ENCODE measurements at regions not wholly inside any gene's neighbourhood (a gene's known extent, or its start where the extent isn't known, plus 50 kb on each side); places are given as distances from the start of the nearest gene placed in this dataset.

DNA sequence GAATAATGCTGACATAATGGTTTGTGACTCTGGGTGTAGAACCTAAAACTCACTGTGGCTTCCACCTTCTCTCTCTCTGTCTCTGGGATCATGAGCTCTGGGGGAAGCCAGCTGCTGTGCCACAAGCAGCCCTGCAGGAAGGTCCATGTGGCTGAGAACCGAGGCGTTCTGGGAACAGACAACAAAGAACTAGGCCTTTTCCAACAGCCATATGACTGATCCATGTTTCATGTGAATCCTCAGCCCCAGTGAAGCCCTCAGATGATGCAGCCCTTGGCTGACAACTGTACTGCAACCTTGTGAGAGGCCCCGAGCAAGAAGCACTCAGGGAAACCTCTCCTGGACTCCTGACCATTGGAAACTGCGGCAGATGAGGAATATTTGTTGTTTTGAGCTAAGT lies 56.6 kb downstream of the HLA-G start:
- Histone ChIP-seq H3K27ac (no peak overlapping the region), H3K4me3 (no peak overlapping the region)
- TF ChIP-seq, protein P1, sequence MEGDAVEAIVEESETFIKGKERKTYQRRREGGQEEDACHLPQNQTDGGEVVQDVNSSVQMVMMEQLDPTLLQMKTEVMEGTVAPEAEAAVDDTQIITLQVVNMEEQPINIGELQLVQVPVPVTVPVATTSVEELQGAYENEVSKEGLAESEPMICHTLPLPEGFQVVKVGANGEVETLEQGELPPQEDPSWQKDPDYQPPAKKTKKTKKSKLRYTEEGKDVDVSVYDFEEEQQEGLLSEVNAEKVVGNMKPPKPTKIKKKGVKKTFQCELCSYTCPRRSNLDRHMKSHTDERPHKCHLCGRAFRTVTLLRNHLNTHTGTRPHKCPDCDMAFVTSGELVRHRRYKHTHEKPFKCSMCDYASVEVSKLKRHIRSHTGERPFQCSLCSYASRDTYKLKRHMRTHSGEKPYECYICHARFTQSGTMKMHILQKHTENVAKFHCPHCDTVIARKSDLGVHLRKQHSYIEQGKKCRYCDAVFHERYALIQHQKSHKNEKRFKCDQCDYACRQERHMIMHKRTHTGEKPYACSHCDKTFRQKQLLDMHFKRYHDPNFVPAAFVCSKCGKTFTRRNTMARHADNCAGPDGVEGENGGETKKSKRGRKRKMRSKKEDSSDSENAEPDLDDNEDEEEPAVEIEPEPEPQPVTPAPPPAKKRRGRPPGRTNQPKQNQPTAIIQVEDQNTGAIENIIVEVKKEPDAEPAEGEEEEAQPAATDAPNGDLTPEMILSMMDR (IDR thresholded peaks at IDR 0.05) = no peak

DNA sequence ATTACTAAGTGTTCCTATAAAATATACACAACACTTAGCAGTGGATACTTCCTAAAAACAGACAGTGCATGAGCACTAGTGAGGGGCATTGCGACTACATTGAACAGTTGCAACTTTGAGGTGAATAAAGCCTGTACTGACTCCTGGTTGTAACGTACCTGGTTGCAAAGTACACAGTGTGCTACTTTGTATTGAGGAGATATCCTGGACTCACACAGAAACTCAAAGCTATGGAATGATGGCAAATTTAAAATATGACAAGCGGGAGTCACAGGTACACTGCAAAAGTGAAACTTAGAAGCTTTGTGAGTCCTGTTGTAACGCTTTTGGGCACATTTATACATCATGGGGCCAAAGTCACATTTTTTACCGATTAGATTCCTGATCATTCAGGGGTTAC lies 55.6 kb upstream of the HLA-A start:
- no peak for ATAC-seq
- Histone ChIP-seq H3K4me1 (peaks cover 7% of the 10 kb centered on the region), H3K27me3 (no peaks in the 10 kb centered on the region), H3K27ac (peak overlapping the region; percentile 94), H3K9me3 (no peaks in the 10 kb centered on the region), H3K4me3 (peak overlapping the region; percentile 66), H3K36me3 (no peaks in the 10 kb centered on the region)
- TF ChIP-seq, protein P1 (IDR thresholded peaks at IDR 0.05) = no peak
- intact Hi-C loops (cut with DNase I) = no loop called here
- no peak for DNase-seq

More for the DNA sequence above, 56.6 kb downstream of the HLA-G start:
- DNase-seq (no peak), ATAC-seq (no peak)
- Histone ChIP-seq H3K27me3 (no peaks in the 10 kb centered on the region), H3K9me3 (no peaks in the 10 kb centered on the region), H3K4me1 (peaks cover 7% of the 10 kb centered on the region), H3K36me3 (no peaks in the 10 kb centered on the region)
- intact Hi-C loops (cut with DNase I) = no loop called here

DNA sequence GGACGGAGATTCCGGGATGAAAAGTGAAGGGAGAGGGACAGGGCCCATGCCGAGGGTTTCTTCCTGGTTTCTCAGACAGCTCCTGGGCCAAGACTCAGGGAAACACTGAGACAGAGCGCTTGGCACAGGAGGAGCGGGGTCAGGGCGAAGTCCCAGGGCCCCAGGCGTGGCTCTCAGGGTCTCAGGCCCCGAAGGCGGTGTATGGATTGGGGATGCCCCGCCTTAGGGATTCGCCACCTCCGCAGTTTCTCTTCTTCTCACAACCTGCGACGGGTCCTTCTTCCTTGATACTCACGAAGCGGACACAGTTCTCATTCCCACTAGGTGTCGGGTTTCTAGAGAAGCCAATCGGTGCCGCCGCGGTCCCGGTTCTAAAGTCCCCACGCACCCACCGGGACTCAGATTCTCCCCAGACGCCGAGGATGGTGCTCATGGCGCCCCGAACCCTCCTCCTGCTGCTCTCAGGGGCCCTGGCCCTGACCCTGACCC lies 55.0 kb upstream of the HLA-A start:
- peak overlapping the region; percentile 66 for H3K4me3 ChIP-seq
- no peaks in the 10 kb centered on the region for H3K9me3 ChIP-seq
- intact Hi-C loops (cut with DNase I) = no loop called here
- DNase-seq (peak; percentile 78), ATAC-seq (peak; percentile 55)
- peak overlapping the region; percentile 94 for H3K27ac ChIP-seq
- peaks cover 7% of the 10 kb centered on the region for H3K4me1 ChIP-seq
- no peaks in the 10 kb centered on the region for H3K36me3 ChIP-seq
- no peaks in the 10 kb centered on the region for H3K27me3 ChIP-seq
- TF ChIP-seq, protein P1 (IDR thresholded peaks at IDR 0.05) = no peak

DNA sequence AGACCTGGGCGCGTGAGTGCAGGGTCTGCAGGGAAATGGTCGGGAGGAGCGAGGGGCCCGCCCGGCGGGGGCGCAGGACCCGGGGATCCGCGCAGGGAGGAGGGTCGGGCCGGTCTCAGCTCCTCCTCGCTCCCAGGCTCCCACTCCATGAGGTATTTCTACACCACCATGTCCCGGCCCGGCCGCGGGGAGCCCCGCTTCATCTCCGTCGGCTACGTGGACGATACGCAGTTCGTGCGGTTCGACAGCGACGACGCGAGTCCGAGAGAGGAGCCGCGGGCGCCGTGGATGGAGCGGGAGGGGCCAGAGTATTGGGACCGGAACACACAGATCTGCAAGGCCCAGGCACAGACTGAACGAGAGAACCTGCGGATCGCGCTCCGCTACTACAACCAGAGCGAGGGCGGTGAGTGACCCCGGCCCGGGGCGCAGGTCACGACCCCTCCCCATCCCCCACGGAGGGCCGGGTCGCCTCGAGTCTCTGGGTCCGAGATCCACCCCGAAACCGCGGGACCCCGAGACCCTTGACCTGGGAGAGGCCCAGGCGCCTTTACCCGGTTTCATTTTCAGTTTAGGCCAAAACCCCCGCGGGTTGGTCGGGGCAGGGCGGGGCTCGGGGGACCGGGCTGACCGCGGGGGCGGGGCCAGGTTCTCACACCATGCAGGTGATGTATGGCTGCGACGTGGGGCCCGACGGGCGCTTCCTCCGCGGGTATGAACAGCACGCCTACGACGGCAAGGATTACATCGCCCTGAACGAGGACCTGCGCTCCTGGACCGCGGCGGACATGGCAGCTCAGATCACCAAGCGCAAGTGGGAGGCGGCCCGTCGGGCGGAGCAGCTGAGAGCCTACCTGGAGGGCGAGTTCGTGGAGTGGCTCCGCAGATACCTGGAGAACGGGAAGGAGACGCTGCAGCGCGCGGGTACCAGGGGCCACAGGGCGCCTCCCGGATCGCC lies 54.2 kb upstream of the HLA-A start:
- TF ChIP-seq, protein P1 (IDR thresholded peaks at IDR 0.05) = no peak
- DNase-seq = peak; percentile 95
- H3K4me1 ChIP-seq = peaks cover 7% of the 10 kb centered on the region
- no peaks in the 10 kb centered on the region for H3K9me3 ChIP-seq
- peak overlapping the region; percentile 66 for H3K4me3 ChIP-seq
- ATAC-seq = peak; percentile 91
- intact Hi-C loops (cut with DNase I) = no loop called here
- H3K36me3 ChIP-seq = no peaks in the 10 kb centered on the region
- H3K27me3 ChIP-seq = no peaks in the 10 kb centered on the region
- H3K27ac ChIP-seq = peak overlapping the region; percentile 94
